Adrenal gland (tissue), 9 donors: ENCODE measurements at regions not wholly inside any gene's neighbourhood (a gene's known extent, or its start where the extent isn't known, plus 50 kb on each side); places are given as distances from the start of the nearest gene placed in this dataset.

ENCODE experiments used
- DNase-seq, 7 donors: peaks; one replicate each; pipeline ENCODE4 v3.0.0-alpha.2; 2019 to 2020
- H3K27ac ChIP-seq, 5 donors: fragments of 200-600 bp; sonication (generic) in 4 of 5; 1 replicate in 3 of 5; 2 replicates in 2 of 5; pipeline versions ENCODE4 v1.5.1 to v1.8.0; 2016 to 2020; ENCODE audit warnings: mild to moderate bottlenecking in 1 of 5
- H3K27me3 ChIP-seq: fragments of 200-600 bp; 2 replicates; pipeline ENCODE4 v1.8.0; 2021
- H3K36me3 ChIP-seq, 2 donors: fragments of 200-600 bp; replicated peaks in 1 of 2; 1 replicate in 1 of 2; 2 replicates in 1 of 2; pipeline versions ENCODE4 v1.5.1 to v1.8.0; 2018 to 2022
- H3K4me1 ChIP-seq, 2 donors: fragments of 200-600 bp; replicated peaks in 1 of 2; 1 replicate in 1 of 2; 2 replicates in 1 of 2; pipeline versions ENCODE4 v1.5.1 to v1.8.0; 2018 to 2021
- H3K4me3 ChIP-seq, 4 donors: fragments of 200-600 bp; sonication (generic) in 3 of 4; one replicate each; pipeline ENCODE4 v1.5.1; 2016 to 2018
- H3K9me3 ChIP-seq, 3 donors: fragments of 200-600 bp; sonication (generic) in 1 of 3; replicated peaks in 1 of 3; 1 replicate in 2 of 3; 2 replicates in 1 of 3; pipeline versions ENCODE4 v1.5.1 to v1.8.0; 2016 to 2021
- CTCF ChIP-seq, 6 experiments: fragments of 450-650 bp in 4 of 6; fragments of 200-600 bp in 2 of 6; sonication (generic) in 1 of 6; IDR thresholded peaks; 1 replicate in 5 of 6; 2 replicates in 1 of 6; pipeline versions ENCODE4 v1.5.1 to v1.8.0; 2016 to 2021; ENCODE audit warnings: antibody characterized with exemption in 6 of 6, mild to moderate bottlenecking in 2 of 6, moderate library complexity in 1 of 6
- POLR2A ChIP-seq, 2 donors: fragments of 450-650 bp; IDR thresholded peaks; one replicate each; pipeline ENCODE4 v1.6.1; 2017; ENCODE audit warnings: antibody characterized with exemption in 2 of 2, mild to moderate bottlenecking in 2 of 2, moderate library complexity in 1 of 2
- WGBS, 4 donors: extraction: QIAGEN DNeasy Blood & Tissue Kit in 2 of 4; methylation state at CpG; one replicate each; pipeline versions ENCODE4 v1.1.5 to v1.1.7; 2013 to 2017; 5-methylcytosine and 5-hydroxymethylcytosine counted together
- intact Hi-C, 2 donors: fragments of 100-400 bp; cut with DNase I; formaldehyde crosslinking; loops; one replicate each; pipeline versions ENCODE4 v1.14.1 to v1.15.0; 2022 to 2023
- donor health status: healthy with polysubstance abuse.
- donor health status: Bipolar disorder and iron deficiency.
- donor health status: DM: yes; HTN: yes; CAD: no.
- donor health status: DM: no; HTN: no; CAD: no.
- donor health status: DM: no; HTN: no; CAD: no.

GRCh38 chr4:170827562-170828274, 738.0 kb upstream of the AADAT start:
- no peak overlapping the region for H3K27ac ChIP-seq
- H3K27me3 ChIP-seq = no peaks in the 10 kb centered on the region
- H3K36me3 ChIP-seq = no peaks in the 10 kb centered on the region
- 74 to 83% (median 81%) methylated on average over 3 of the region's 3 CpGs for WGBS, 4 donors
- TF ChIP-seq POLR2A (IDR thresholded peaks at IDR 0.05) (no peak), CTCF (IDR thresholded peaks at IDR 0.05) (no peak)
- H3K4me3 ChIP-seq = no peak overlapping the region
- no peak for DNase-seq
- no peaks in the 10 kb centered on the region for H3K4me1 ChIP-seq
- intact Hi-C loops = no loop called here
- H3K9me3 ChIP-seq = no peaks in the 10 kb centered on the region

- no peaks in the 10 kb centered on the region for H3K36me3 ChIP-seq
- H3K27ac ChIP-seq = no peak overlapping the region
- H3K9me3 ChIP-seq = no peaks in the 10 kb centered on the region
- intact Hi-C loops = no loop called here
- no peak for TF ChIP-seq CTCF (IDR thresholded peaks at IDR 0.05)
- TF ChIP-seq POLR2A (IDR thresholded peaks at IDR 0.05) = no peak
- no peak overlapping the region for H3K4me3 ChIP-seq
- no peaks in the 10 kb centered on the region for H3K4me1 ChIP-seq
- DNase-seq = no peak
- 55 to 66% (median 58%) methylated on average over 2 of the region's 2 CpGs for WGBS, 4 donors
- H3K27me3 ChIP-seq = no peaks in the 10 kb centered on the region
Measured at GRCh38 chr4:170818786-170819185, 729.0 kb upstream of the AADAT start.

- TF ChIP-seq POLR2A (IDR thresholded peaks at IDR 0.05) (no peak), CTCF (IDR thresholded peaks at IDR 0.05) (no peak)
- intact Hi-C loops = no loop called here
Measured at GRCh38 chr4:170805352-170805751, 715.6 kb upstream of the AADAT start.

GRCh38 chr4:170804930-170805329, 715.2 kb upstream of the AADAT start:
- Histone ChIP-seq H3K4me3 (no peak overlapping the region), H3K27me3 (no peaks in the 10 kb centered on the region), H3K9me3 (no peaks in the 10 kb centered on the region), H3K36me3 (no peaks in the 10 kb centered on the region), H3K27ac (no peak overlapping the region), H3K4me1 (no peaks in the 10 kb centered on the region)
- TF ChIP-seq CTCF (IDR thresholded peaks at IDR 0.05) = no peak
- no peak for TF ChIP-seq POLR2A (IDR thresholded peaks at IDR 0.05)
- WGBS, 4 donors = 81 to 95% (median 91%) methylated on average over 8 to 11 of the region's 11 CpGs
- intact Hi-C loops = no loop called here
- no peak for DNase-seq

More at GRCh38 chr4:170805352-170805751, 715.6 kb upstream of the AADAT start:
- no peaks in the 10 kb centered on the region for H3K9me3 ChIP-seq
- WGBS, 4 donors = 72 to 78% (median 74%) methylated on average over 7 of the region's 7 CpGs
- no peaks in the 10 kb centered on the region for H3K36me3 ChIP-seq
- no peak overlapping the region for H3K27ac ChIP-seq
- no peak for DNase-seq
- no peaks in the 10 kb centered on the region for H3K27me3 ChIP-seq
- no peaks in the 10 kb centered on the region for H3K4me1 ChIP-seq
- H3K4me3 ChIP-seq = no peak overlapping the region
